IMR-90 (cell line): ENCODE measurements at regions not wholly inside any gene's neighbourhood (a gene's known extent, or its start where the extent isn't known, plus 50 kb on each side); places are given as distances from the start of the nearest gene placed in this dataset.

Experiments used
- BHLHE40 ChIP-seq: fragments of 150-350 bp; IDR thresholded peaks from 2 replicates; pipeline ENCODE4 v1.6.1; 2016; ENCODE audit warnings: mild to moderate bottlenecking, low read depth, low read length
- CEBPB ChIP-seq: IDR thresholded peaks from 2 replicates; pipeline ENCODE4 v1.6.1; 2012; ENCODE audit warnings: low read depth, low read length, improper control_type of control experiment
- CHD1 ChIP-seq: IDR thresholded peaks from 2 replicates; pipeline ENCODE4 v1.6.1; 2012; ENCODE audit warnings: low read depth, low read length, improper control_type of control experiment
- CTCF ChIP-seq: conservative IDR thresholded peaks from 2 replicates; pipeline ENCODE4 v1.5.1; 2012; ENCODE audit warnings: mild to moderate bottlenecking, low read depth, low read length, improper control_type of control experiment
- FOS ChIP-seq: fragments of 150-350 bp; IDR thresholded peaks from 2 replicates; pipeline ENCODE4 v1.6.1; 2016; ENCODE audit warnings: low read depth, low read length
- MAFK ChIP-seq: IDR thresholded peaks from 2 replicates; pipeline ENCODE4 v1.6.1; 2012; ENCODE audit warnings: low read depth, low read length, improper control_type of control experiment
- MXI1 ChIP-seq: IDR thresholded peaks from 2 replicates; pipeline ENCODE4 v1.6.1; 2012; ENCODE audit warnings: low read depth, mild to moderate bottlenecking, low read length, moderate library complexity, borderline replicate concordance
- POLR2A ChIP-seq: IDR thresholded peaks from 2 replicates; pipeline ENCODE4 v1.6.1; 2012; ENCODE audit warnings: mild to moderate bottlenecking, low read depth, low read length
- RAD21 ChIP-seq: IDR thresholded peaks from 2 replicates; pipeline ENCODE4 v1.6.1; 2012; ENCODE audit warnings: low read length, improper control_type of control experiment
- RCOR1 ChIP-seq: IDR thresholded peaks from 2 replicates; pipeline ENCODE4 v1.6.1; 2012; ENCODE audit warnings: mild to moderate bottlenecking, low read length, improper control_type of control experiment; ENCODE audit not compliant: insufficient replicate concordance
- RFX5 ChIP-seq: IDR thresholded peaks from 2 replicates; pipeline ENCODE4 v1.8.0; 2012; ENCODE audit warnings: low read depth, mild to moderate bottlenecking, low read length, moderate library complexity
- SMC3 ChIP-seq: fragments of 150-350 bp; IDR thresholded peaks from 2 replicates; pipeline ENCODE4 v1.6.1; 2016; ENCODE audit warnings: low read depth, mild to moderate bottlenecking, antibody characterized with exemption, low read length, moderate library complexity
- USF2 ChIP-seq: fragments of 150-350 bp; IDR thresholded peaks from 2 replicates; pipeline ENCODE4 v1.6.1; 2017; ENCODE audit warnings: mild to moderate bottlenecking, antibody characterized with exemption, low read length, low read depth
- TF ChIP-seq, protein P1 (sequence below): fragments of 150-350 bp; IDR thresholded peaks from 2 replicates; pipeline ENCODE4 v1.6.1; 2016; ENCODE audit warnings: low read depth, mild to moderate bottlenecking, low read length, moderate library complexity, borderline replicate concordance

DNA sequence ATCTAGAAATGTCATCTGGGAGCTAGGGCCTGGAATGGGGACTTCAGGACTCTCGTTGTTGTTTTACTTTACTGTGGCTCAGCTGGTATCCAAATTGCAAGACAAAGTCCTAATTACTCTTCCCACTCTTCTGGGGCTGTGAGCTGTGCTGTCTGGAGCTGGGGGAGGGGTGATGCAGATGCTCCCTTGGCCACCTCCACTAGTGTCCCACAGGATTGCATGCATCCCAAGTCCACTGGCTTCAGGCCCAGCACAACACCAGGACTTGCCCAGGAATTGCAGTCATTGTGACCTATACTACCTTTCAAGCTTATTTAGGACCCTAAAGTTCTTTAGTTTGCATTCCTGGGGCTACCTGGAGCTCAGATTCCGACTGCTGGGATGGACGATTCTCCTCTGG lies 366.1 kb upstream of the FAM47C start:
- TF ChIP-seq RFX5 = no peak
- no peak for TF ChIP-seq CEBPB
- TF ChIP-seq SMC3 = no peak
- no peak for TF ChIP-seq POLR2A
- no peak for TF ChIP-seq RCOR1
- TF ChIP-seq CTCF = no peak
- no peak for TF ChIP-seq USF2
- TF ChIP-seq RAD21 = no peak
- no peak for TF ChIP-seq MXI1
- TF ChIP-seq, protein P1, sequence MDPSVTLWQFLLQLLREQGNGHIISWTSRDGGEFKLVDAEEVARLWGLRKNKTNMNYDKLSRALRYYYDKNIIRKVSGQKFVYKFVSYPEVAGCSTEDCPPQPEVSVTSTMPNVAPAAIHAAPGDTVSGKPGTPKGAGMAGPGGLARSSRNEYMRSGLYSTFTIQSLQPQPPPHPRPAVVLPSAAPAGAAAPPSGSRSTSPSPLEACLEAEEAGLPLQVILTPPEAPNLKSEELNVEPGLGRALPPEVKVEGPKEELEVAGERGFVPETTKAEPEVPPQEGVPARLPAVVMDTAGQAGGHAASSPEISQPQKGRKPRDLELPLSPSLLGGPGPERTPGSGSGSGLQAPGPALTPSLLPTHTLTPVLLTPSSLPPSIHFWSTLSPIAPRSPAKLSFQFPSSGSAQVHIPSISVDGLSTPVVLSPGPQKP = no peak
- no peak for TF ChIP-seq FOS
- TF ChIP-seq MAFK = no peak
- no peak for TF ChIP-seq BHLHE40
- TF ChIP-seq CHD1 = no peak
